ENCODE measurements at regions not wholly inside any gene's neighbourhood (a gene's known extent, or its start where the extent isn't known, plus 50 kb on each side); places are given as distances from the start of the nearest gene placed in this dataset.

GRCh38 chr12:89859508-89860220, 151.0 kb upstream of the ATP2B1 start:
- TF ChIP-seq CTCF (IDR thresholded peaks at IDR 0.05) = no peak

GRCh38 chr12:89858718-89859117, 150.1 kb upstream of the ATP2B1 start:
- TF ChIP-seq CTCF (IDR thresholded peaks at IDR 0.05) = no peak

- no peak for TF ChIP-seq CTCF (IDR thresholded peaks at IDR 0.05)
Measured at GRCh38 chr12:89857652-89858274, 149.1 kb upstream of the ATP2B1 start.

GRCh38 chr12:89856431-89856830, 147.8 kb upstream of the ATP2B1 start:
- no peak for TF ChIP-seq CTCF (IDR thresholded peaks at IDR 0.05)

GRCh38 chr12:89848732-89849131, 140.1 kb upstream of the ATP2B1 start:
- TF ChIP-seq CTCF (IDR thresholded peaks at IDR 0.05) = no peak

- TF ChIP-seq CTCF (IDR thresholded peaks at IDR 0.05) = no peak
Measured at GRCh38 chr12:89846473-89847055, 137.9 kb upstream of the ATP2B1 start.

- no peak for TF ChIP-seq CTCF (IDR thresholded peaks at IDR 0.05)
Measured at GRCh38 chr12:89845767-89846166, 137.1 kb upstream of the ATP2B1 start.

Data from LNCAP (cell line).